Activated CD8-positive, alpha-beta memory T cell treated with anti-CD3 and anti-CD28 coated beads for 36 hours (primary cell): ENCODE measurements at regions not wholly inside any gene's neighbourhood (a gene's known extent, or its start where the extent isn't known, plus 50 kb on each side); places are given as distances from the start of the nearest gene placed in this dataset.
"Not testable (repeated sequence)": the region's sequence is repeated elsewhere in the genome, so short reads cannot be mapped to it uniquely, and the experiment has no call there.

ENCODE experiments used
- CTCF ChIA-PET: fragments of 350-600 bp; sonication (Branson Sonifier 250); formaldehyde crosslinking; loops from one replicate; lab custom pipeline; 2021; ENCODE audit warnings: antibody characterized with exemption; lab: Charles Lee
- POLR2A ChIA-PET: fragments of 350-600 bp; sonication (Branson Sonifier 250); formaldehyde crosslinking; loops from one replicate; lab custom pipeline; 2021; ENCODE audit warnings: antibody characterized with exemption; lab: Charles Lee

DNA sequence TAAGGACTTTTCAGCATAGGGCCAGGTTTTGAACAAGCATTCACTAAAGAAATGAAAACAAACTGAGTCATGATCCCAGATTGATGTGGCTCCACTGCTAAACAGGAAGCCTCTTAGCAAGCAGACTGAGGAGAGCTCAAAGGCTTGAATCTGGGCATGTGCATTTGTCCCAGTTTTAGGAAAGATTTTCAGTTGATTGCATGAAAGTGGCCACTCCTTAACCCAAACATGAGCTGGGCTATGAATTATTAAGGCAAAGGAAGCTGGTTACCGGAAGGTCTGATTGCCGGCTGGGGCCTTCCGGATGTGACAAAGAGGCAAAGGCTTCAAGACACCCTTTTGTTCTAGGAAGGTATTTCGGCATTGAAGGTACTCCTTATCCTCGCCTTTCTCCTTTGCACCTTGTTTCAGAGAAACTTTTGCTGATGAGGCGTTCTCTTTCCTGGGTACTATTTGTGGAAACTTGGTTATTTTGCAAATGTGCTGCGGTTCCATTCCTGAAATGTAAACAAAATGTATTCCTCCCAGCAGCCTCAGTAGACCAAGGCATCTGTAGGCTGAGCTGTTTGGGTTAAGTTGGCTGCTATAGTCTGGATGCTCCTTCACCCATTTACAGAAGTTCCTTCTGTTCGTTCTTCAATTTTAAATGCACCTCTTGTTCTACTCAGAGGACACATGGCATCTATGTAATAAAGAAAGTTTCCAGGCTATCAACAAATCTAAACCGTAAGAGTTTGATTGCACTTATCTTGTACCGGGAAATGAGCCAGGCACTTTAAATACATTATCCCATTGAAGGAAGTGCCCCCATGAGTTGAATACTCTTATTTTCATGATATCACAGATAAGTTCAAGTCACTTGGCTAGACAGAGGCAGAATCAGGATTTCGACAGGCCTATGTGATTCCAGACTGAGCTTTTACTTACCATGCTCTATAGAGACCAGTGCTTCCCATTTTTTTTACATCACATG is 115.6 kb upstream of the METAP2 start:
- ChIA-PET POLR2A (no interaction called here), CTCF (no interaction called here)

DNA sequence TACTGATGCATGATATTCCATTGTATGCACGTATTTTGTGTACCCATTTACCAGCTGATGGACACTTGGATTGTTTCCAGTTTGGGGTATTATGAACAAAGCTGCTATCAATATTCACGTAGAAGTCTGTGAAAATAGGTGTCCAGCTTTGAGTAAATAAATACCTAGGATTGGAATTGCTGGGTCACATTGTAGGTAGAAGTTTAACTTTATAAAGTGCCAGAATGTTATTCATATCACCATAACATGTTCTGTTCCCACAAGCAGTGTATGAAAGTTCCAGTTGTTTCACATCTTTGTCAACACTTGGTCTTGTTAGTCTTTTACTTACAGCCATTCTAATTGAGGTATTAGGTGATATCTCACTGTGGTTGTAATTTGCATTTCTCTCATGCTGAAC is 108.0 kb upstream of the METAP2 start:
- ChIA-PET CTCF (interaction anchor here (0.6 kb wide), 1 partner anchor 160 kb away, joined by 4 read pairs; no protein-coding TSS in a partner anchor), POLR2A (no interaction called here)

GRCh38 chr12:95368931-95369330 is 105.0 kb upstream of the METAP2 start:
- CTCF ChIA-PET, result no interaction called here
- POLR2A ChIA-PET, result no interaction called here

DNA sequence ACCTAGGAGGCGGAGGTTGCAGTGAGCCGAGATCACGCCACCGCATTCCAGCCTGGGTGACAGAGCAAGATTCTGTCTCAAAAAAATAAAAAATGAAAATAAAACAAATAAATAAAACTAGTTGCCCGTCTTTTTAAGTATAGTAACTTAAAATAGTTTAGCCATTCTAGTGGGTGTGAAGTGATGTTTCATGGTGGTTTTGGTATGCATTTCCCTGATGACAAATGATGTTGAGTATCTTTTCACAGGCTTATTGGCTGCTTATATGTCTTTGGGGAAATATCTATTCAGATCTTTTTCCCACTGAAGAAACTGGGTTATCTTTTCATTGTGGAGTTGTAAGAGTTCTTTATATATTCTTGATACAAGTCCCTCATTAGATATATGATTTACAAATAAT is 102.4 kb upstream of the METAP2 start:
- ChIA-PET POLR2A (no interaction called here), CTCF (no interaction called here)

GRCh38 chr12:95379481-95379880 is 94.5 kb upstream of the METAP2 start:
- POLR2A ChIA-PET, CTCF ChIA-PET: not testable (repeated sequence)

- CTCF ChIA-PET, POLR2A ChIA-PET: not testable (repeated sequence)
Measured at GRCh38 chr12:95380334-95380733, 93.6 kb upstream of the METAP2 start.

- CTCF ChIA-PET, result no interaction called here
- POLR2A ChIA-PET, result interaction anchor here (0.6 kb wide), 1 partner anchor 38 kb away, joined by 3 read pairs; no protein-coding TSS in a partner anchor
Measured at GRCh38 chr12:95380997-95381786, 92.8 kb upstream of the METAP2 start.

- CTCF ChIA-PET, POLR2A ChIA-PET: not testable (repeated sequence)
Measured at GRCh38 chr12:95383920-95384319, 90.0 kb upstream of the METAP2 start.

DNA sequence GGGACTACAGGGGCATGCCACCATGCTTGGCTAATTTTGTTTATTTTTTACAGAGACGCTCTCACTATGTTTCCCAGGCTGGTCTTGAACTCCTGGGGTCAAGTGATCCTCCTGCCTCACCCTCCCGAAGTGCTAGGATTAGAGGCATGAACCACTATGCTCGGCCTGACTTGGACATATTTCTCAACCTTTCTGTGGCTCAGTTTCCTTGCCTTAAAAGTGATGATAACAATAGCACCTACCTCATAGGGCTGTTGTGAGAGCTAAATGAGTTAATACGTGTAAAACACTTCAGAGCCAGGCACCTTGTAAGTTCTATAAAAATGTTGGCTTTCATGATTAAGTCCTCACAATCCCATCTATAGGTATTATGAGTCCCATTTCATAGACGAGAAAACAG is 89.2 kb upstream of the METAP2 start:
- ChIA-PET POLR2A (no interaction called here), CTCF (no interaction called here)

DNA sequence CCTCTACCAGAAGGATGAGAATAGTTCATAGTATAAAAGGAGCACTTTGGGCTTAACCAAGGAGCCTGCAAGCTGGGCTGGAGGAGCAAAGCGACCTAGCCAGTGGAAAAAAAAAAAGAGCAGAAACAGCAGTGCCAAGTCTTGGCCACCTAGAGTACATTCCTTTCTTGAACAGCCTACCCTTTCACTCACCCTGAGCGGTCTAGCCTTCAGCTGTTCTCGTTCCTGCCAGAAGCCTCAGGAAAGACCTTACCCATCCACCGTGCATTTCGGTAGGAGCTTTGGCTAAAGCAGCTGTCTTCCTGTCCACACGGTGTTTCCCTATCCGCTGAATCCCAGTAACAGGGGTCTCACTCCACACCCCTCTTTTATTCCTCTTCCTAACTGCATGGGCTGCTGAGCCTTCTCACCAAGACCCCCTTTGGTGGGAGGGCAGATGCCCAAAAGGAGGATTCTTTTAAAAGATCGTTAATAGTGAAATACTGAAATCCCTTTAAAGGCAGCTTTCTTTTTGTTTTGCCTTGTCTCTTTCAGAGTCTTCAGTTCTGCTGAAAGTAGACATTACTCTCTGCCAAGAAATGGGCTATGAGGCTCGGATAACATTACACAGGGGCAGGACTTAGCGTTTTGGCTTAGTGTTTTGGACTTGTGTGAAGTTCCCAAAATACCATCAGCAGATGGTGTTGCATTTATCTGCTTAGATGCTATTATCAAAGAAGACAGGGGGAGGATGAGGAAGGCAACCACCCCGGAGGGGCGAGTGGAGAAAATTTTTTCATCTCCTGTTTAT is 88.5 kb upstream of the METAP2 start:
- ChIA-PET CTCF (interaction anchor here (0.6 kb wide), 1 partner anchor 164 kb away, joined by 5 read pairs; no protein-coding TSS in a partner anchor), POLR2A (no interaction called here)

- CTCF ChIA-PET, result interaction anchor here (0.6 kb wide), 1 partner anchor 164 kb away, joined by 5 read pairs; no protein-coding TSS in a partner anchor
- POLR2A ChIA-PET, result no interaction called here
Measured at GRCh38 chr12:95386051-95386450, 87.9 kb upstream of the METAP2 start.

DNA sequence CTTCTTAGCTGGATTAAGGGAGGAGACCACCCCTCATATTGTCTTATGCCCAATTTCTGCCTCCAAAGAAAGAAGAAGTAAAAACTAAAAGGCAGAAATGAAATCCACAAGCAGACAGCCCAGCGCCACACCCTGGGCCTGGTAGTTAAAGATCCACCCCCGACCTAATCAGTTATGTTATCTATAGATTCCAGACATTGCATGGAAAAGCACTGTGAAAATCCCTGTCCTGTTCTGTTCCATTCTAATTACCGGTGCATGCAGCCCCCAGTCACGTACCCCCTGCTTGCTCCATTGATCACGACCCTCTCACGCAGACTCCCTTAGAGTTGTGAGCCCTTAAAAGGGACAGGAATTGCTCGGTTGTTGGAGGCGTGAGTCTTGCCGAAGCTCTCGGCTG is 85.7 kb upstream of the METAP2 start:
- CTCF ChIA-PET, result not testable (repeated sequence)

GRCh38 chr12:95390192-95390591 is 83.8 kb upstream of the METAP2 start:
- ChIA-PET POLR2A (no interaction called here), CTCF (no interaction called here)

More for the DNA sequence above, 85.7 kb upstream of the METAP2 start:
- POLR2A ChIA-PET, result not testable (repeated sequence)

DNA sequence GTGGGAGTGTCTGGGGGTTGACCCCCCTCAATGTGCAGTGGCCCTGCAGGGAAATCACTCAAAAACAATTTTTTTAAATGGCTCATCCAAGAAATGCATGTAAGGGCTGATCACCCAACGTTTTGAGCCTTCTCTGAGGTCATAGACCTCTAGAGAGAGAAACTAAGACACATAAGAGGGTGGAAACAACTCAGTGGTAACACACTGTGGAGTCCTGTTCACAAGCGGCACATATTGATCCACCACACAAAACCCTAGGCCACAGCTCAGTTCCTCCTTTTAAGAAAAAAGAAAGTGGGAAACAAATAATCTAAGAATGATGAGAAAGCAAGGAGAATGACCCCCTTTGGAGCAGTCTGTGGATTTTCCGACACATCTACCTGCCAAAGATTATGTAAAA is 83.0 kb upstream of the METAP2 start:
- CTCF ChIA-PET, result no interaction called here
- POLR2A ChIA-PET, result no interaction called here

DNA sequence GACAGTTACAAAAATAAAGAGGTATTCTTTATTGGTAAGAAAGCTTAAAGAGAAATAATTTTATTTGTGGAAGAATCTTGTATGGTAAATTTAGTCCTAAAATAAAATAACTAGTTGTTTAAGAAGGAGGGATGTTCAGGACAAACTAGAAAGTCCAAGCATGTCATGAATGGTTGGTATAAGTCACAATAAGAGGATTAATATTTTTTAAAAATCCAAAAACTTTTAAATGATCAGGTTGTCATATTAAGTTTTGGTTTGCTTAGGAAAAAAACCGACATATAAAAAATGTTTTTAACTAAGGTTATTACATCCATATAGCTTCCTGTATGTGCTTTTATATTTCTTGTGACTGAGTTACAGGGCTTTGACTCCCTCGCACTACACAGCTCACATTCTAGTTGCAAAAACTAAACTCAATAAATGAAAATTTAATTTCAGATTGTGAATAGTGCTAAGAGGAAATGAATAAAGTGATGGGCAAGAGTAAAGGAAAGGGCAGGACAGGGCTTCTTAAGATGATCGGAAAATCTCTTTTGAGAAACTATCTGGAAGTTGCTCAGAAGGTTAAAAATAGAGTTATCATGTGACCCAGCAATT is 80.7 kb upstream of the METAP2 start:
- ChIA-PET POLR2A (no interaction called here), CTCF (no interaction called here)

GRCh38 chr12:95395696-95396095 is 78.3 kb upstream of the METAP2 start:
- ChIA-PET CTCF (no interaction called here), POLR2A (no interaction called here)

DNA sequence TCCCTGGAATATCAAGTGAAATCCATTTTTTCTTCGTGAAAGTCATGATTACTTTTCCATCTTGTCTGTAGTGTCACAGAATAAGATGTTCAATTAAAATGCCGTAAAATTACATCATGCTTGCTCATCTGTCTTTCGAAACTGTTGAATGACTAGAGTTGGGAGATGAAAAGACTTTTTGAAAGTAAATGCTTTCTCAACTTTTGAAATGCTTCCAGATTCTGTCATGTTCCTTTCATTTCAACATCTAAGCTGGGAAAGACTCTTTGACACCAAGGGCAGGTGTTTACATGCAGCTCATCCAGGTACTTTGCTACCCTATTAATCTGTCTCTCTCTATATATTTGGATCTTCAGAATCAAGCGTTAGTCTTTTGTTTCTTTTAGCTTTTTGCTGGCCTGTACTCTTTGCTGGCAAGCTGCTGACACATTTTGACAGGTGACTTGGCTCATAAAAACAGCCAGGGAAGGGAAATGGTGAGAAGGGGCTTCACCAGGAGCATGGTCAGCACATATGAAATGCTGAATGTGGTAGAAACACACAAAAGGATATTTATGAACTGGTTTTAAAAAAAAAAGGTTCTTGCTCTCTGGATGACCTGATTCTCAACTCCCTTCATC is 77.0 kb upstream of the METAP2 start:
- CTCF ChIA-PET, result no interaction called here
- POLR2A ChIA-PET, result interaction anchor here (0.6 kb wide), 1 partner anchor 71 kb away, joined by 9 read pairs; no protein-coding TSS in a partner anchor

DNA sequence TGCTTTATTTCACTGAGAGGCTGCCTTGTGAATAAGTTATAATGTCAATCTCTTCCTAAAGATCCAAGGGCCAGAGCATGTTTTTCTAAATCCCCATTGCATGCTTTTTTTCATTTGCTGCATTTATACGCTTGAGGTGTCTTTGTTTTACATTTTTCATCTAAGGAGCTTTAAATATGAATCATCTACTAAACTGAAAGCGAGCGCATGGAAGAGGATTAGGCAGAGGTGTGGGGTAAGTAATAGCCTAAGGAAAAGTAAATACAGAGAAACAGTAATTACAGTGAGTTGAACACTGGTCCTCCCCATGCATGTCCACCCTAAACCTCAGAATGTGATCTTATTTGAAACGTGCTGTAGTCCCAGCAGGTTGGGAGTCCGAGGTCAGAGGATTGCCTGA is 76.4 kb upstream of the METAP2 start:
- ChIA-PET POLR2A (interaction anchor here (0.5 kb wide), 1 partner anchor 324 kb away, joined by 3 read pairs; the partner anchor contains the start of gene NR2C1), CTCF (interaction anchor here (0.6 kb wide), 1 partner anchor 19 kb away, joined by 3 read pairs; no protein-coding TSS in a partner anchor)
